NCI-H2081 treated with DMSO at 0.1 percent for 48 hours (cell line): ENCODE measurements at regions not wholly inside any gene's neighbourhood (a gene's known extent, or its start where the extent isn't known, plus 50 kb on each side); places are given as distances from the start of the nearest gene placed in this dataset.
"Not testable (repeated sequence)": the region's sequence is repeated elsewhere in the genome, so short reads cannot be mapped to it uniquely, and the experiment has no call there.

Experiments used
- DNase-seq: peaks from one replicate; lab custom pipeline; 2025; lab: John Stamatoyannopoulos, UW

DNA sequence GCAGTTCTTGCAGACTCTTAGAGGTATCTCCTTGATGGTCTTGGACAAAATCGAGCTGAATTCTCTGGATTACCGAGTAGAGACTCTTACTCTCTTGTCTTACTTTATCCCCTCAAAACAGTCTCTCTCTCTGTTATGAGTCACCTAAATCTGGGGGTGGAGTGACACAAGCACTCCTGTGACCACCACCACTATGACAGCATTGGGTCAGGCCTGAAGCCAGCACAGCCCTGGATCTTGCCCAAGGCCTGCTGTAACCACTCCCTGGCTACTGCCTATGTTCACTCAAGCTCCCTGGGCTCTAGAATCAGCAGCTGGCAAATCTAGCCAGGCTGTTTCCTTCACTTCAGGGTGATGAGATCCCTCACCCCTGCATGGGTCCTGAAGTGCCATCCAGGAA is 662.5 kb downstream of the LUZP2 start:
- DNase-seq, result no peak

DNA sequence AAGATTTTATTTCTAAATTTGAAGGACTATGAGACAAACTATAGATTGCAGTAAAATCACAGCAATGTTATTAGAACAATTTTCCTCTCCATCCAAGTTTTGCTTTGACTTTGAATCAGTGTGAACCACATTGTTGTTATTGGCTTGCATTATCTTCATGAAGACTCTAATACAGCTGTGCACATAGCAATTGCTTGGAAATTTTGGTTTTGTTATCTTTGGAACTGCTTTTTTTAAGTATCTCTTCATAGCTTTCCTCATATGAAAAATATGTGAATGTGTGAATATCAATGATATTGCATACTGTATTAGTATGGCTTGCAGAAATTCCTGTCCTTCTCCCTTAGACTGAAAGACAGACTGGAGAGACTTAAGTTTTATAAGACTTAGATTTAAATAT is 666.6 kb downstream of the LUZP2 start:
- no peak for DNase-seq

DNA sequence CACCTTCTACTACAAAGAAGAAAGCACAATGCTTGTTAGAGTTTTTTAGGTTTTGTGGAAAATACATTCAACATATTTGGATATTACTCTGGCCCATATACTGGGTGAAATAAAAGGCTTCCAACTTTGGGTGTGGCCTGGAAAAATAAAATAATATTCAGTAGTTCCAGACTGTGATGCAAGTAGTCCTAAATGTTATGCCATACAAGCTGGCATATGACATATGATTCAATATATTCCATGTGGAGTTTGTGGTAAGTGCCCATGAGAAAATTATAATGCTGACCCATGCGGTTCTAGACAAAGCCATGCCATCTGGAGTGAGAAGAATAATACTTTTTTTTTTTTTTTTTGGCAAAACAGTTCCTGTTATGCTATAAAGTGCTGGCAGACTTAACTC is 683.3 kb downstream of the LUZP2 start:
- no peak for DNase-seq

DNA sequence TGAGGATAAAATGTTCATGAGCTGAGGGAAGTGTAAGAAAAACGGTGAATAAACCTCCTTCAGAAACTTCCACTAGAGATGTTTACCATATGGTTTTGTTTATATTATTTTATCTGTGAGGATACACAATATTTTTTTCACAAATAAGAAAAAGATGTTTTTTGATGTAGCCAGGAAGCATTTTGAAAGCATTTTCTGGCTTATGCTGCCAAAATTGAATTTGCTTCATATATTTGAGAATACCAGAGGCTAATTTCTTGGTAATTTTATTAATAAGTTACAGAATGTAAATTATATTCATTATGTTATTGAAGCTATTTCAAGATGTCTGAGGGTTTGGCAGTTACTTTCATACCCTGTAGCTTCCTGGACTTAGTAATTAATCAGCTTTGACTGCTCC is 686.6 kb downstream of the LUZP2 start:
- no peak for DNase-seq

DNA sequence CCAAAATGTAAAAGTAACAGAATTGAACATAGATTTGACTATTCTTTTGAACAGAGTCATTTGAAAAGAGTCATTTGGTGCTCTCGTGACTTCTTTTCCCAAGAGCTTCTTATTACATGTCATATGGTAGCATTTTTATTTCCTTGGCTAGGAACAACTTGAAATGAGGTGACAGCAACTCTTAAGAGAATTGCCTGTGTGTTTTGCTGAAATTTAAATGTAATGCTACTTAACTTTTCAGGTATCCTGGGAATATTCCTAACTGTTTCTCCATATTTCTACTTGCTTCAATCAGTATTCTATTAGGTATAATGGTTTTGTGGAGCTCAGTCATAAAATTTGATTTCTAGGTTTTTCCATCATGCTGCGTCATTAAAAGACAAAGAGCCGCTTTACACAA is 700.7 kb downstream of the LUZP2 start:
- no peak for DNase-seq

DNA sequence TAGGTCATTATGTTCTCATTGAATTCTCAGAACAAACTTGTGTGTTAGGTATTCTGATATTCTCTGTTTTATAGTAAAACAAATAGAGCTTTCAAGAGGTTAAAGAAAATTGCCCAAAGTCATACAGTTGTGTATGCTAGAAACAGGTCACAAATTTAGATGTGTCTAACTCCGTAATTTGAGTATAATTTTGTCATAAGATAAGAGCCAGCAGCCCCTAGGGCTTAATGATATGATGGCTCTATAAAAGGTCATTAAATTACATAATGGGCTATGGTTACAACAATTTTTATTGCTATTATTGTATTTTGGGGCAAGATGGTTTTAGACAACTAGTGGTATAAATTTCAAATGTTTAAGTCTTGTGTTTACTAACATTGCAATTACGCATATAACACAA is 701.9 kb downstream of the LUZP2 start:
- no peak for DNase-seq

DNA sequence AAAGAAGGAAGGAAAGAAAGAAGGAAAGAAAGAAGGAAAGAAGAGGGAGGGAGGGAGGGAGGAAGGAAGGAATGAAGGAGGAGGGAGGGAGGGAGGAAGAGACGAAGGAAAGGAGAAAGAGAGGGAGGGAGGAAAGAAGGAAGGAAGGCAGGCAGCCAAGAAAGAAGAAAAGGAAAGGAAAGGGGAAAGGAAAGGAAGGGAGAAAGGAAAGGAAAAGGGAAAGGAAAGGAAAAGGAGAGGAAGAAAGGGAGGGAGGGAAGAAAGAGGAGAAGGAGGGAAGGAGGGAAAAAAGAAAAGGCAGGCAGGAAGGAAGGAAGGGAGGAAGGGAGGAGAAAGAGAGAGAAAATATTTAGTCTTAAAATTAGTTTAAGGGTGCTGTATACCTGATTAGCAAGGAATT is 704.1 kb downstream of the LUZP2 start:
- no peak for DNase-seq

DNA sequence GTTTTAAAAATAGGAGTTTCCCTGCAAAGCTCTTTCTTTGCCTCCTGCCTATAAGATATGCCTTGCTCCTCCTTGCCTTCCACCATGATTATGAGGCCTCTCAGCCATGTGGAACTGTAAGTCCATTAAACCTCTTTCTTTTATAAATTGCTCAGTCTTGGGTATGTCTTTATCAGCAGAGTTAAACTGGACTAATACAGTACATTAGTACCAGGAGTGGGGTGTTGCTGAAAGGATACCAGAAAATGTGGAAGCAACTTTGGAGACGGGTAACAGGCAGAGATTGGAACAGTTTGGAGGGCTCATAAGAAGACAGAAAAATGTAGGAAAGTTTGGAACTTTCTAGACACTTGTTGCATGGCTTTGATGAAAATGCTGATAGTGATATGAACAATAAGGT is 709.9 kb downstream of the LUZP2 start:
- DNase-seq, result no peak

DNA sequence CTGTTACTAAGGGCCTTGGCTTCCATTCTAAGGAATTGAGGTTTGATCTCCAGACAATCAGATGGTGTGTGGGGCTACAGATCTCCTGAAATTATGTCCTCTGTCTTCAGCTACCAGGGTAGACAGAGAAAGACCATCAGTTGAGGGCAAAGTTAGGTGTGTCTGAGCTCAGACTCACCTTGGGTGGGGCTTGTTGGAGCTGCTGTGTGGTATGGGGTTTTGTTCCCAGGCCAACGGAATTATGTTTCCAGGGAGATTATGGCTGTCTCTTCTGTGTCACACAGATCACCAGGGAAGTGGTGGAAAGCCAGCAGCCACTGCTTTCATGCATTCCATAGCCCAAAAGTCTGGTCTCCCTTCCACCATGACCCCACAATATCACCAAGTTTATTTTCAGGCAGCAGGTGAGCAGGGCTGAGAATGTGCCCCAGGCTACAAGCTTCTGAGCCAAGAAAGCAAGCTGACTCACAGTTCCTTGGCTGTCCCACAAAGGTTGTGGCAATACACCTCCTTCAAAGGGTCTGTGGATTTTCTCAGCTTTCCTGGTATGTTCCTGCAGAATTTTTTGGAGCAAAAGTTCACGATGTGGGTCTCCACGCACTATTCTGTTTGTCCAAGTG is 714.9 kb downstream of the LUZP2 start:
- DNase-seq, result no peak

DNA sequence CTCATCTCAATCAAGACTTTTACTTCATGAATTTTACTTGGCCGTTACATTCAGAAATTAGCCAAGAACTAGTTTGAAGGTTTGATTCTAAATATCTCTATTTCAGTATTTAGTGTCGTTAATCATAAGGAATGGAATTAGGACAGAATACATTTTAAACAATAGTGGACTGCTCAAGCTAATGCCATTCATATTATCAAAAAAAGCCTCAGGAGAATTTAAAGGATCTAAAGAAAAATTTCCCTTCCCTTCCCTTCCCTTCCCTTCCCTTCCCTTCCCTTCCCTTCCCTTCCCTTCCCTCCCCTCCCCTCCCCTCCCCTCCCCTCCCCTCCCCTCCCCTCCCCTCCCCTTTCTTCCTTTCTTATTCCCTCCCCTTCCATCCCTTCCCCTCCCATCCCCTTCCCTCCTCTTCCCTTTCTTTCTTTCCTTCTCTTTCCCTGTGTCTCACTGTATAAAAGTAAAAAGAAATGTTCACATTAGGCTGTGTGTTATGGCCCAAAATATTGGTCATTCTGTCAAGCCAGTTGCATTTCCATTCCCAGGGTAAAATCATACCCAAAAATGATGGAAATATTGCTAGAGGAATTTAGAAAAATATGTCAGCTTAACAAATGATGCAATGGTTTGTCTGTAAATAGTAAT is 717.8 kb downstream of the LUZP2 start:
- no peak for DNase-seq

DNA sequence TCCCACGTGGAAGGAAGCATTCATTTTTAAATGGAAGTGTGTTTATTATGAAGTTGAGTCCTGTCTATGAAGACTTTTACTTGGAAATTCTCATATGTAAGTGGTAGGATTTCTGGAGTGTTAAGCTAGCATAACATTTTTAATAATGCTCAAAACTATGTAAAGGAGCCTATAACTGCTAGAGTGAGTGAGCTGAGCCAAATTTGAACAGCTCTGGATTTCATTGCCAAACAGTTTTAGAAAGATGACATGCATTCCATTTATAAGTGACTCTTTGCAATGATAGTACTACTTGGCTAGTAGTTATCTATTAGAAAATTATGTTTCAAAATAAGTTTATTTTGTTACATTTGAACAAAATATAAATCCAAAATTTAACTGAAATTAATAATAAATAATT is 721.2 kb downstream of the LUZP2 start:
- no peak for DNase-seq

DNA sequence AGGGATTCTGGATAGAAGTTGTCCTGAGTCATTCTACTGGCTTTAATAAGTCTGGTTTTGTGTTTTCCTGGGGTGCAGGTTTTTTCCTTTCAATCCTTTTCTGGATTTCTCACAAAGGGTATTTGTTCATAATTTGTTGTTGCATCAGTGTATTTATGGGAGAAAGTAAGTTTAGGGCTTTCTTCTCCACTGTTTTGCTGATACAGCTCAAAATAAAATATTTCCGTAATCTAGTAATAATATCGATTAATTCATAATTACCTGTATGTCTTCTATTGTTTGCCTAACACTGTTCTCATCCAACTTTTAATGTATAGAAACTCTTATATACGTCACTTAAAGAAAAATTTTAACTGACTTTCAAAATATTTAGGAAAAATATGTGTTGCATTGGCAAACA is 728.2 kb downstream of the LUZP2 start:
- no peak for DNase-seq

DNA sequence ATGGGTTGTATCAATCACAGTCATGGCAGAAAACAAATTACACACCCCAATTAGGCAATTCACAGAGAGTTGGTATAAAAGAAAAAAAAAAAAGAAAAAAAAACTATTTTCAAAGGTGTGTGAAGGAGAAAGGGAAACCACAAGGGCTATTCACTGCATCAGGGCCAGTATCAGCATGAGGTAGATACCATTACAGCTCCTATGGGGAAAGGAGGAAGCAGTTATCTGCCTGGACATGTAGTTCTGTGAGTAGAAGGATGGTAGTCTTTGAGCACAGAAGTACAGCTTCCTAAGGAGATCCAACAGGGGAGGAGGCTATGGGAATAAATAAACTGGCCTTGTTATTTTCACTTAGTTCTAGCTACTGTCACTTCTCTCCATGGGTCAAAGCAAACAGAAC is 746.1 kb downstream of the LUZP2 start:
- DNase-seq, result no peak

DNA sequence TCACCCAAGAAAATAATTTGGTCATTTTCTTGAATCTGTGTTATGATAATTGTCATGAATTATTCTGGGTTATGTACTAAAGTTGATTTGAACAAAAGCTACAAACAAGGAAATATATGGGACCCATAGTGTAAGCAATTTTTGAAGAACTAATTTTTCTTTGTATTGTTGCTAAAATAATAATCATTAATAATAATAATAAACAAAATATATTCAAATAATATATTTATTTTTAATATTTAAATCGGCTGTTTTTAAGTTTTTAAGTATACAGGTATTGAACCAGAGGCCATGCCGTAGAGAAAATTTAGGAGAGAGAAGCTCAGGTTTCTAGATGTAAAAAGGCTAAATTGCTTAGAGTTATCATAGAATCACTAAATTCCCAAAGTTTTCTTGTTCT is 747.3 kb downstream of the LUZP2 start:
- no peak for DNase-seq

DNA sequence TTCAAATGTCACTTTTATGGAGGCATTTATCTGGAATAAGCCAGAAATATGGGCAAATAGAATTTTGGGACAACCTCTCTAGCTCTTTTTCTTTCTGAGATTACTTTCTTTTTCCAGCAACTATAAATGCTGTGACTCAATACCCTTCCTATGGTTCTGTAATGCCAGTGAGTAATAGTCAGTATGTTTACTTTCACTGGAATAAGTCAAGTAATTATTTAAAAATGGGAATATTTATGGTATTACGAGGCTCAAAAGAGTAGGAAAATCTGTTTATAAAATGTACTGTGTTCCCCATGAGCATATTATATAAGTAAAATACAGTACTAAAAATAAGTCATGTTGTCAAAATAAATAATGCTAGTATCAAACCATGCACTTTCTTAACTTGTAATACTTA is 750.5 kb downstream of the LUZP2 start:
- no peak for DNase-seq

DNA sequence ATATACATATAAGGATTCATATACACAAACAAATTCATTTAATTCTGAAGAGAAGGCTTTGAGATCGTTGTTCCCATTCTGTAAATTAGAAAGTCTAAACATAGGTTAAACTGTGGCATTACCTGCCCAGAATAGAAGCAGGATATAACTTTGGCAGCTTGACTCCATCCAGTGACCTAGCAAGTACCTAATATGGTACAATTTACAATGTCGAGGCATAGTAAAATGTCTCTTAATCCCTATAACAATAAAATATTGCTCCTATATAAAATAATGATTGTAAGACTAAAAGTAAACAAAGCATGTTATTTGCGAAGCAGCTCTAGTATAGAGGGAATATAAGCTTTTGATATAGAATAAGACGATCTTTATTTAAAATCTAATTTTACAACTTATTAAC is 756.0 kb downstream of the LUZP2 start:
- DNase-seq, result no peak

DNA sequence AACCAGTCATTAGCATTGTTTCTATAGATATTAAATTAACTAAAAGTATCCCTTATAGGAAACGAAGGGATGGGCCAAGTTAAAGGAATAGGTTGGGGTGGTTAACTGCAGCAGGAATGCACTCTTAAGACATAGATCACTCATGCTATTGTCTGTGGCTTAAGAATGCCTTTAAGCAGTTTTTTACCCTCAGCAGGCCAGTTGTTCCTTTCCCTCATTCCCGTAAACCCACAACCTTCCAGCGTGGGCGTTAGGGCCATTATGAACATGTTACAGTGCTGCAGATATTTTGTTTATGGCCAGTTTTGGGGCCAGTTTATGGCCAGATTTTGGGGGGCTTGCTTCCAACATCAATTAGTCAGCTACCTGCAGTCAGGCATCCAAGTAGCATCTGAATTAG is 767.0 kb downstream of the LUZP2 start:
- not testable (repeated sequence) for DNase-seq

DNA sequence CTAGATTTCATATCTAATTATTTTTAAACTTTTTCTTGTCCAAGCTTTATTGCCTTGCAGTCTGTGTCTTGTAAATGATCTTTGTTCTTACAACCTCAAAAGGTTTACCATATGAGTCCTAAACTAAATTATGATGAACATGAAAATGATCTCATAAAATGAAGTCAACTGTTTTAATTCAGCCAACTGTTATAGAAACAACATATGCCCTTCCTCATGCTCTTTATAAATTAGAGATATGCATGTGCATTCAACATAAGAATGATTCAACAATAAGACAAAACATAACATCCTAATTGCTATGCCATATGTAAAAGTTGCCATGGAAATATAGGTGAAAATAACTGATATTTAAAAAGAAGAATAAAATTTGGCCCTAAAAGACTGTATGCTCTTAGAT is 774.4 kb downstream of the LUZP2 start:
- DNase-seq, result no peak

DNA sequence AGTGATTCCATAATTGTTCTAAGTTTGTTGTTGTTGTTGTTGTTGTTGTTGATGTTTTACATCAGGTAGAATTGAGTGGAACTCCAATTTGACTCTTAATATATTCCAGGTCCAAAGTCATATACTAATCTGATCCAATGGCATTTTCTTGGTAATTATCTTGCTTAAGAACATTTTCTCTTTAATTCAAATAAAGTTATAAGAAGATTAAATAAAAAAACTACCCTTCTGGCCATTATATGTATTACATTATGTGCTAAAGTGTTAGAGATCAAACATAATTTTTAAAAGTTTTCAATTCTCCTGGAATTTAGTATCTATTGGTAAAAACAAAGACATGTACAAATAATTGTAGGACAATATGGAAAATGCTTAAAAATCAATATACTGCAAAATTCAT is 775.4 kb downstream of the LUZP2 start:
- DNase-seq, result no peak

DNA sequence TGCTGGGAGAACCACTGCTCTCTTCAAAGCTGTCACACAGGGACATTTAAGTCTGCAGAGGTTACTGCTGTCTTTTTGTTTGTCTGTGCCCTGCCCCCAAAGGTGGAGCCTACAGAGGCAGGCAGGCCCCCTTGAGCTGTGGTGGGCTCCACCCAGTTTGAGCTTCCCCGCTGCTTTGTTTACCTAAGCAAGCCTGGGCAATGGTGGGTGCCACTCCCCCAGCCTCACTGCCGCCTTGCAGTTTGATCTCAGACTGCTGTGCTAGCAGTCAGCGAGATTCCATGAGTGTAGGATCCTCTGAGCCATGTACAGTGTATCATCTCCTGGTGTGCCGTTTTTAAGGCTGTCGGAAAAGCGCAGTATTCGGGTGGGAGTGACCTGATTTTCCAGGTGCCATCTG is 784.0 kb downstream of the LUZP2 start:
- not testable (repeated sequence) for DNase-seq

DNA sequence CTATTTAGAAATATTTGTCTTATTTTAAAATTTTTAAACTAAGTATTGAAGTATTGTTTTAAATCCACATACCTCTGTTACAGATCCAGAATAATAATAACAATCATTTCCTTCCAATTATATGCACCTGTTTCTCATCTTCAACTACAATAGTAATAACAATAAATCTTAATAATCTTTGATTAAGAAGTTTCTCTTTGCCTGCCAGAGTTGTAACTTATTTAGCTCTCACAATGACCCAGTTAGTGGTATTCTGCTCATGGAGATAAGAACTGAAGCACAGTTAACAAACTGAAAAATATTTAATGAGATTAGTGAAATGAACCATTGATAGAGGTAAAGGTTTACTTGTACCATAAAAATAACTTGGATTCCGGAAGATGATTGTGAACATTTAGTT is 796.3 kb downstream of the LUZP2 start:
- no peak for DNase-seq

DNA sequence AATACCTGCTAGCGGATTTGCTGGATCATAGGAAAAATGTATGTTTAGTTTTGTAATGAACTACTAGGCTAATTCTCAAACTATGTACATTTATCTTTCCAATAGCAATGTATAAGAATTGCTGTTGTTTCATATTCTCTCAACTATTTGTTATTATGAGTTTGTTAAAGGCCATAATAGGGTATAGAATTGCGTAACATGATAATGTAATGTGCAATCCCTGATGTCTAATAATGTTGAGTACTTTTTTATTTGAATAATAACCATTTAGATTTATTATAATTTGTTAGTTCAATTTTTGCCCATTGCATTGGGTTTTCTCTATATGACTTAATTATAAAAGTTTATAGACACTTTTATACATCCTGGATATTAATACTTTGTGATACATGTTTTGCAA is 801.6 kb downstream of the LUZP2 start:
- no peak for DNase-seq

DNA sequence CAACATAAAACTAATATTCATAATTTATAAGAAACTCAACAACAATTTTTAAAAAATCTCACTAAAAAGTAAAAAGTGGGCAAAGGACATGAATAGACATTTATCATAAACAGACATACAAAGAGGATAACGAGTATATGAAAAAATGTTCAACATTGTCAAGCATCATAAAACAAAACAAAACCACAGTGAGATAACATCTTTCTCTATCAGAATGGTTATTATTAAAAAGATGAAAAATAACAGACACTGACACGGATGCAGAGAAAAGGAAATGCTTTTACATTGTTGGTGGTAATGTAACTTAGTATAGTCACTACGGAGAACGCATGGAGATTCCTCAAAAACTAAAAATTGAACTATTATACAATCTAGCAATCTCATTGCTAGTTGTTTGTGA is 813.0 kb downstream of the LUZP2 start:
- DNase-seq, result no peak

DNA sequence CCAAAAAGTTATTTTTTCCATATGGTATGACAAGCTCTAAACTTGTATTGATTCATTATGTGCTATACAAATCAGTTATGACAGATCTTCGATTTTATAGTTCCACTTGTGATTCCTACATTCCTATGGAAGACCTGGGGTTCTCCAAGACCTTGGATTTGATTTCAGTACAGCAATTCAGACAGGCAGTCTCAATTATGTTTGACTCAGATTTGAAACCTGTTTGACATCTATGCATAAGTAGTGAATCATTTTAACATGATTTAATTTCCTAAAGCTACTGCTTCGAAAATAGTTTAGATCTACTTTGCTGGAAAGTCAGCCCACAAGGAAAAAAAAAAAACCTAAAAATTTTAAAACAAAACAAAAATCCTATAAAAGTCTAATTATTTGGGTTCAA is 820.4 kb downstream of the LUZP2 start:
- no peak for DNase-seq
